GM12875 (cell line): ENCODE measurements at regions not wholly inside any gene's neighbourhood (a gene's known extent, or its start where the extent isn't known, plus 50 kb on each side); places are given as distances from the start of the nearest gene placed in this dataset.

Experiments used
- H3K4me3 ChIP-seq: one replicate; pipeline ENCODE4 v1.5.1; 2011; ENCODE audit warnings: low read depth, low read length, control low read depth
- CTCF ChIP-seq: IDR thresholded peaks from 2 replicates; pipeline ENCODE4 v1.5.1; 2011; ENCODE audit warnings: low read depth, mild to moderate bottlenecking, control low read depth, inconsistent platforms, low read length, moderate library complexity, borderline replicate concordance; ENCODE audit not compliant: insufficient read depth

GRCh38 chr14:89493877-89494634 is 77.0 kb upstream of the FOXN3 start:
- H3K4me3 ChIP-seq, result no peak overlapping the region
- no peak for TF ChIP-seq CTCF

- no peak for TF ChIP-seq CTCF
- H3K4me3 ChIP-seq, result no peak overlapping the region
Measured at GRCh38 chr14:89493406-89493805, 76.4 kb upstream of the FOXN3 start.

GRCh38 chr14:89491711-89492381 is 74.8 kb upstream of the FOXN3 start:
- TF ChIP-seq CTCF, result no peak
- no peak overlapping the region for H3K4me3 ChIP-seq

- H3K4me3 ChIP-seq, result no peak overlapping the region
- no peak for TF ChIP-seq CTCF
Measured at GRCh38 chr14:89490466-89490865, 73.4 kb upstream of the FOXN3 start.

GRCh38 chr14:89489761-89490437 is 72.9 kb upstream of the FOXN3 start:
- TF ChIP-seq CTCF, result no peak
- no peak overlapping the region for H3K4me3 ChIP-seq

- H3K4me3 ChIP-seq, result no peak overlapping the region
- TF ChIP-seq CTCF, result no peak
Measured at GRCh38 chr14:89486961-89487360, 69.9 kb upstream of the FOXN3 start.

- no peak for TF ChIP-seq CTCF
- H3K4me3 ChIP-seq, result no peak overlapping the region
Measured at GRCh38 chr14:89486505-89486904, 69.5 kb upstream of the FOXN3 start.
